ENCODE measurements at regions not wholly inside any gene's neighbourhood (a gene's known extent, or its start where the extent isn't known, plus 50 kb on each side); places are given as distances from the start of the nearest gene placed in this dataset.

- TF ChIP-seq CTCF (IDR thresholded peaks at IDR 0.05 in 8 of 11, conservative IDR thresholded peaks at IDR 0.05 in 3 of 11) (no peak), POLR2A (IDR thresholded peaks at IDR 0.05) (no peak), POLR2AphosphoS5 (IDR thresholded peaks at IDR 0.05) (no peak)
Measured at GRCh38 chr12:103197725-103198388, 240.4 kb downstream of the ASCL1 start.
